ENCODE measurements at regions not wholly inside any gene's neighbourhood (a gene's known extent, or its start where the extent isn't known, plus 50 kb on each side); places are given as distances from the start of the nearest gene placed in this dataset.

DNA sequence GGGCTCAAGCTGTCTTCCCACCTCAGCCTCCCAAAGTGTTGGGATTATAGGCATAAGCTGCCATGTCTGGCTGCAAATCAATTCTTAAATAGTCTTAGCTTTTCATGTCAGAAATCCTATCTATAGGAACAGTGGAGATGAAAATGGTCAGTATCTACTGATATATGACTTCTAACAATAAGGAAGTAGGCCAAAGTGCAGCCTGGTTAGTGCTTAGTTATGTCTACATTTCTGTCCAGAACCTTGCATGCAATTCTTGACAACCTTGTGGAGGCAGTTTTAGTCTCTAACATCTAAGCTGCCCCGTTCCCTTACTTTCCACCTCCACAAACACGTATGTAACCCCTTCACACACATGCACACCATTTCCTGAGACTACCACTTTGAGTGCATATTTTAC is 169.2 kb upstream of the SPATS2L start:
- no peak for DNase-seq (ENCODE audit: low read depth, low spot score)

DNA sequence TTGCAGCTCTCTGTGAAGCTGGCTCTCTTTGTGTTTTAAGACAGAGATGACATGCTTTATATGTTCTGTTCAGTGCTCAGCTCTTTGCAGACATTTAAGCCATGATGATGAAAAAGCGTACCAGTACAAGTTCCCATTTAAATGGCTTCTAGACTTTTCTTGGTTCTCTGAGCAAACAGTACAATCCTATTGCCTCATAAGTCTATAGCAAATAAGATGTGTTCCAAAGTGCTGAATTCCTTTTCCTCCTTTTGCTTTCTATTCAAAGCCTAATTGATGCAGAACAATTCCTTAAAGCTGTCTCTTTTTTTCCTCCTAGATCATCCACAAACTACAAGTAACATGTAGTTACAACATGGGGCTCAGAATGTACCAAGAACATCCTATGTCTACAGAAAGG is 168.8 kb upstream of the SPATS2L start:
- DNase-seq (ENCODE audit: low read depth, low spot score): no peak

DNA sequence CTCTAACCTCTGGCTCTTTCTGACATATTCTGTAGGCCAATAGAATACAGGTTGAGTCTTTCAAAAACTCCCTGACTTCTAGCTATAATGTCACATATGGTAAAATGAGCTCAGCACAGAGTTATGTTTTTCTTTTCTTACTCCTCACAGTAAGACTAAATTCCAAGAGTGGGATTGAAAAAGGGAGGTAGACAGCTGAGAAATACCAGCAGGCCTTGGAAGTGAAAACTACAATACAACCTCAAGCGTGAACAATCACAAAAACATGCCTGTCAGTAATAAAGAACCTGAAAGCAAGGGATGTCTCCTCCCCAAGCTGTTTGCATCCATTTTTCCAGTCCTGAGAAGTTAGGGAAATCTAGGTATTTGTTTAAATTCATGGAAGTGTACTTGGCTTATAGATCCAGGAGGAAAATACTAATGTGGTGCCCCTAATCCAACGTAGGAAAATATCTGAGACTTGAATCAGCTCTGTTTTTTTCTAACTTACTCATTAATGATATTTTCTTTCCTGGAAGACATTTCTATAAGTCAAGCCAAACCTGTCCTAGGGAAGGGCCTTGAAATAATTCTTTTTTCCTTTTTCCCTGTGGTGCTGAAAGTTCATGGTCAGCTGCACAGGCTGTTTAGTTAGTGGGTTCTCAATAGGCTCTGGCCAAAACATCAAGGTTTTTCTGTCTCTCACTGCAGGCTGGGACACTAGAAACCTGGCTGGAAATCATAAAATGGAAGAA is 167.9 kb upstream of the SPATS2L start:
- DNase-seq (ENCODE audit: low read depth, low spot score): no peak

DNA sequence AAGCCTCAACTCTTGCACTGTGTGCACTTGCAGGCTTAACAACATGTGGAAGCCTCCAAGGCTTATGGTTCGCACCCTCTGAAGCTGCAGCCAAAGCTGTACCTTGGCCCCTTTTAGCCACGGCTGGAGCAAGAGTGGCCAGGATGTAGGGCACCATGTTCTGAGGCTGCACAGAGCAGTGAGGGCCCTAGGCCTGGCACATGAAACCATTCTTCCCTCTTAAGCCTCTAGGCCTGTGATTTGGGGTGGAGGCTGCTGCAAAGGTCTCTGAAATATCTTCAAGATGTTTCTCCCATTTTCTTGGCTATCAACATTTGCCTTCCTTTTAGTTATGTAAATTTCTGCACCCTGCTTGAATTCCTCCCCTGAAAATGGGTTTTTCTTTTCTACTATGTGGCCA is 161.9 kb upstream of the SPATS2L start:
- DNase-seq (ENCODE audit: low read depth, low spot score): no peak

DNA sequence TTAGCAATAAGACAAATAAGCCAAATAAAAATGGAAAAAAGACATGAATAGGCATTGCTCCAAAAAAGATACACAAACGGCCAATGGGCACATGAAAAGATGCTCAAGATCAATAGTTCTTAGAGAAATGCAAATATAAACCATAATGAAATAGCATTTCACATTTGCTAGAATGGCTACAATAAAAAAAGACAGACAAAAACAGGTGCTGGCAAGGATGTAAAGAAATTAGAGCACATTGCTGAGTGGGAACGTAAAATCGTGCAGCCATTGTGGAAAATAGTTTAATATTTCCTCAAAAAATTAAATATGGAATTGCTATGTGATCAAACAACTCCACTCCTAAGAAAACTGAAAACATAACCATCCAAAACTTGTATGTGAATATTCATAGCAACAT is 160.0 kb upstream of the SPATS2L start:
- DNase-seq (ENCODE audit: low read depth, low spot score): no peak

GRCh38 chr2:200147371-200147770 is 159.1 kb upstream of the SPATS2L start:
- no peak for DNase-seq (ENCODE audit: low read depth, low spot score)

DNA sequence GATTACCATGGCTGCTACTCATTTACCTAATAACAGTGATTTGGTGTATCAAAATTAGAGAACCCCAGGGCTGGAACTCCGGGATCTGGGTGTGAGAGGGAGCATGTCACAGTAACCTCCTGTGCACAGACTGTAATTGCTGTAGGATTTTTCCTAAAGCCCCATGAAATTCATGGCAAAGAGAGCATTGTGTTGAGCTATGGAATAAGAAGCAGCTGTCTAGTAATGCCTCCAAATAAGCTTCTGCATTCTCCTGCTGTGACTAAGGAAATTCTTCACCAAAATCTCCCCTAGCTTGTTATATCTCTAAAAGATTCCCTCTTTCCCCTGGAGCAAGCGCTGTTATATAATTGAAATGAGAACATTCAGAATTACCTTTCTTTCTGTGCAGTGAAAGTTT is 158.1 kb upstream of the SPATS2L start:
- DNase-seq (ENCODE audit: low read depth, low spot score): no peak

GRCh38 chr2:200150411-200151086 is 155.9 kb upstream of the SPATS2L start:
- no peak for DNase-seq (ENCODE audit: low read depth, low spot score)

- DNase-seq (ENCODE audit: low read depth, low spot score): no peak
Measured at GRCh38 chr2:200155652-200156051, 150.8 kb upstream of the SPATS2L start.

DNA sequence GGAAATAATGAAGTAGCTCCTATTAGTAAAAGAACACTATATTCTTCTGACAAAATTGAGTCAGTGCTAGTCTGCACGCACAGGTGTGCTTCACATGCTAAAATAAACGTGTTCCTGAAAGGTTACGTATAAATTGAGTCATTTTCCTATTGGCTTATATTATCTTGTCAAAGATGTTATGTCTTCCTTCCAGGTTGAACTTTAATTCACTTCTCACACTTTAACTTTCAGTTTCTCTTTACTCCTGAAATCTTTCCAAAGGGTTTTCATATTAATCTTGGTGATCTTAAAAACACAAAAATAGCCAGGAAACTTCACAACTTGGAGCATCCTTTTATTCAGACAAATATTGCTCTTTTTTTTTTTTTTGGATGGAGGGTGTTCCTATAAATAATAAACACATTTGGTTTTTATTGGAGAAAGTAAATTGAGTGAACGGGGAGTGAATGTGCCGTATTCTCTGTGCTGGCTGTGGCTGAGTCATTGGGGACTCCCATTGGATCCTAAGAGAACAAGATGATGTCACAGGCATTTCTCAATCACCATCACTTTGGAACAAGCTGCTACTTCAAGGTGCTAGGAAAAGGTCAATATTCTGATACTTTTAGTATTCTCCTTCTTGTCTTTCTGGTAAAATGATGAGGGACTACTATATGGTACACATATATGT is 150.2 kb upstream of the SPATS2L start:
- peak; percentile 5 for DNase-seq (ENCODE audit: low read depth, low spot score)

DNA sequence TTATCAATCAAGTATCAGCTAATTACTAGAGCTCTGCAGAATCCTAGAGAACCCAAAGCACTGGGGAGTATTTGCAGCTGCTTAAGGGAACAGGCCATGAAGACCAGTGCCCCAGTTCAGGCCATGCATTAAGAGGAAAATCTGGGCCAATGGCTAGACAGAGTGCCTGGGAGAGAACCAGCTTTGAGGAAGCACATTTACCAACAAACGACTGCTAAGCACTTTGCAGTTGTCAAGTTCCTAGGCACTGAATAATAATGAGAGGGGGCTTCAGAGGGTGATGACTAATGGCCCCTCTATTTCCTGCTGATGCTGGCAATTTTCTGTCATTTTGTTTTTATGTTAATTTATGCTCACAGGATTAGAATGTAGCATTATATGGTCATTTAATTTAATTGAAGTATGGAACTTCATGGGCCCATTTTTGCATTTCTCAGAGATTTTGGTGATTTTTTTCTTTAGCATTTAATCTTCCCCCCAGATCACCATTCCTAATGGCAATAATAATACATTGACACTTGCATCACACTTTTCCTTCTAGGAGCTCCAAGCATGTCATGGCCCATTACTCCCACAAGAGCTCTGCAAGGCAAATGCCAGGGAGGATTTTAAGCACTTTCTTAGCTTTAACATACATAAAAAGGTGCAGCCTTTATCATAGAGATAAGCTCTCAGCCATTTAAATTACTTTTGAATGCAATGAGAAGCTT is 147.7 kb upstream of the SPATS2L start:
- DNase-seq (ENCODE audit: low read depth, low spot score): no peak

GRCh38 chr2:200159357-200159707 is 147.2 kb upstream of the SPATS2L start:
- DNase-seq (ENCODE audit: low read depth, low spot score): no peak

- DNase-seq (ENCODE audit: low read depth, low spot score): no peak
Measured at GRCh38 chr2:200159829-200160781, 146.4 kb upstream of the SPATS2L start.

GRCh38 chr2:200161458-200161857 is 145.0 kb upstream of the SPATS2L start:
- no peak for DNase-seq (ENCODE audit: low read depth, low spot score)

DNA sequence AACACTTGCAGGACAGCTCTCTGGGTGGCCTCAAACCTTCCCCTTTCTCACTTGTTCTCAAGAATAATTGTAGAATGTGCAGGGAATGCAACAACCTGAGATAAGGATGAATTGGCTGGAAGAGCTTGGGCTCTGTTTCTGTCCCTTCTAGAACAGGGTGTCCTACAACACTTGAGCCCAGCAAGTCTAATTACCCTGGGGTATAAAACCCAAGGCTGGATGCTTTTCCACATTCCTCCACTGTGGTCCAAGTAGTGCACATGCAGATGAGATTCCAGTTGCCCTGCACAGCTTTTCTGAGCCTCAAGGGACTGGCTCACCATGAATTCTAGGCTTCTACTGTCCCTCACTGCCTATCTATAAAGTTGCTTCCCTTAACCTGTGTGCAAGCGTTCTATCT is 140.8 kb upstream of the SPATS2L start:
- no peak for DNase-seq (ENCODE audit: low read depth, low spot score)

GRCh38 chr2:200168641-200169555 is 137.6 kb upstream of the SPATS2L start:
- DNase-seq (ENCODE audit: low read depth, low spot score): no peak

GRCh38 chr2:200170221-200170620 is 136.3 kb upstream of the SPATS2L start:
- no peak for DNase-seq (ENCODE audit: low read depth, low spot score)

GRCh38 chr2:200171731-200172482 is 134.6 kb upstream of the SPATS2L start:
- no peak for DNase-seq (ENCODE audit: low read depth, low spot score)

DNA sequence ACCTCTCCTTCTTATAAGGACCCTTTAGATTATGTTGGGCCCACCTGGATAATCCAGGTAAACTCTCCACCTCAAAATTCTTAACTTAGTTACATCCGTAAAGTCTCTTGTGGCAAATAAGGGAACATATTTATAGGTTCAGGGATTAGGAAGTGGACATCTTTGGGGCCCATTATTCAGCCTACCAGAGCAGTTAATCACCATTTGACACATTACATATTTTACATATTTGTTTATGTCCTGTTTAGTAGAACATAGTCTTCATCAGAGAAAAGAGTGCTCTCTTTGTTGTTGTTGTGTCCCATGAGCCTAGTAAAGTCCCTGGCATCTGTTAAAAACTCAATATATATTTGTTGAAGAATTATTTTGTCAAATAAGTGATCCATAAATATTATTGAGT is 134.0 kb upstream of the SPATS2L start:
- no peak for DNase-seq (ENCODE audit: low read depth, low spot score)

Measured in pulmonary artery endothelial cell (primary cell).